ENCODE measurements at regions not wholly inside any gene's neighbourhood (a gene's known extent, or its start where the extent isn't known, plus 50 kb on each side); places are given as distances from the start of the nearest gene placed in this dataset.

DNA sequence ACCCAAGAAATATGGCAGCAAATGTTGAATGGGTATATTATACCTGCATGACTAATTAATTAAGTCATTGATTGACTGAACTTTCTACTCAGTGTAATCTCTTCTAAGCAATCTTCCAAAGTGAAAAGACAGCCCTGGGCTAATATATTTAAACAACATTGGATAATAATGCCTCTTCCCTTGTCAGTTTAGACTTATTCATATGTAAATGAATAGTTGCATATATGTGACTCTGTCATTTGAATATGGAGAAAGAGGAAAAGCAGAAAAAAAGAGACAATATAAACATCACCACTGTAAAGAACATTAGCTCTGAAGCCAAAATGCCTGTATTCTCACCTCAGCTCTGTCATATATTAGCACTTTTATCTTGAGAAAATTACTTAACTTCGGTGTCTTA is 168.0 kb downstream of the SLITRK1 start:
- peak overlapping the region; percentile 10 for H3K4me2 ChIP-seq
- no peak overlapping the region for H2AFZ ChIP-seq
- peaks cover 14% of the 10 kb centered on the region for H3K4me1 ChIP-seq (ENCODE audit: insufficient read depth)
- TF ChIP-seq, protein P1, sequence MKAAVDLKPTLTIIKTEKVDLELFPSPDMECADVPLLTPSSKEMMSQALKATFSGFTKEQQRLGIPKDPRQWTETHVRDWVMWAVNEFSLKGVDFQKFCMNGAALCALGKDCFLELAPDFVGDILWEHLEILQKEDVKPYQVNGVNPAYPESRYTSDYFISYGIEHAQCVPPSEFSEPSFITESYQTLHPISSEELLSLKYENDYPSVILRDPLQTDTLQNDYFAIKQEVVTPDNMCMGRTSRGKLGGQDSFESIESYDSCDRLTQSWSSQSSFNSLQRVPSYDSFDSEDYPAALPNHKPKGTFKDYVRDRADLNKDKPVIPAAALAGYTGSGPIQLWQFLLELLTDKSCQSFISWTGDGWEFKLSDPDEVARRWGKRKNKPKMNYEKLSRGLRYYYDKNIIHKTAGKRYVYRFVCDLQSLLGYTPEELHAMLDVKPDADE (IDR thresholded peaks at IDR 0.05), result no peak
- TF ChIP-seq JUNB (IDR thresholded peaks at IDR 0.05; ENCODE audit: unreplicated experiment), result no peak
- no peak for TF ChIP-seq ZNF331 (CRISPR knock-in tag; IDR thresholded peaks at IDR 0.05; ENCODE audit: low read depth)
- no peak for TF ChIP-seq POLR2AphosphoS5 (IDR thresholded peaks at IDR 0.05; ENCODE audit: low read depth)
- no peak for TF ChIP-seq CREB1 (CRISPR knock-in tag; IDR thresholded peaks at IDR 0.05; ENCODE audit: low read depth)
- H3K27me3 ChIP-seq (ENCODE audit: insufficient read depth), result no peaks in the 10 kb centered on the region
- H3K9me2 ChIP-seq (ENCODE audit: insufficient read depth), result peaks cover 9% of the 10 kb centered on the region; the same call in 1 of the 2 replicates
- H3F3A ChIP-seq (replicated peaks; ENCODE audit: low read depth), result no peaks in the 10 kb centered on the region
- Mint-ChIP-seq H3K9me3 (peaks cover 2% of the 10 kb centered on the region; the same call in 1 of the 3 replicates), H3K27me3 (ENCODE audit: insufficient read depth, low read depth, poor library complexity) (no peaks in the 10 kb centered on the region), H3K36me3 (ENCODE audit: low read depth) (no peaks in the 10 kb centered on the region; the same call in 2 of the 3 replicates), H3K4me3 (0 out of 3 replicates have a peak overlapping the region, but pooled peaks have one; percentile 6), H3K4me1 (peaks cover 16% of the 10 kb centered on the region), H3K27ac (peak overlapping the region; percentile 92)
- peak overlapping the region; percentile 11; the same call in 1 of the 2 replicates for H3K27ac ChIP-seq (ENCODE audit: low read depth)
- H3K79me2 ChIP-seq (replicated peaks; ENCODE audit: insufficient read depth), result no peaks in the 10 kb centered on the region
- ATAC-seq (no peak), DNase-seq (ENCODE audit: low spot score) (peak; percentile 22)
- H4K20me1 ChIP-seq (replicated peaks; ENCODE audit: insufficient read depth), result no peaks in the 10 kb centered on the region
- no peak overlapping the region for H3K4me3 ChIP-seq
- no peaks in the 10 kb centered on the region; the same call in 1 of the 2 replicates for H3K36me3 ChIP-seq (ENCODE audit: insufficient read depth)

DNA sequence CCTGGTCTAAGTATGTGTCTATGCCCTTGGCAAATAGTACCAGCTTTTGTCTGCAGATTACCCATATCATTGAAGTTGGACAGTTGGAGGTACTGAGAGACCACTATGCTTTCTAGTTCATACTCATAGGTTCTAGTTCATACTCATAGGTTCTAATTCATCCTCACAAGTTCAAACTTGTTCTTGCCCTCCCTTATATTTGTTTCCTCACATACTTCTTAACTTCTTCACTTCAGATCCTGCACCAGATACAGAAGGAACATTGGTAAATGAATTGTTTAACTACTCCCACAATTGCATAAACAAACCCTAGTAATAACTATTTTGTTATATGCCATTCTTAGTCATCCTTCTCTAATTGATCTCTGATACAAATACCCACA is 172.2 kb downstream of the SLITRK1 start:
- no peaks in the 10 kb centered on the region; the same call in 1 of the 2 replicates for H3K36me3 ChIP-seq (ENCODE audit: insufficient read depth)
- no peaks in the 10 kb centered on the region for H3K79me2 ChIP-seq (replicated peaks; ENCODE audit: insufficient read depth)
- peaks cover 3% of the 10 kb centered on the region; the same call in 1 of the 3 replicates for H3K36me3 Mint-ChIP-seq (ENCODE audit: low read depth)
- DNase-seq (ENCODE audit: low spot score) (no peak), ATAC-seq (no peak)
- H3F3A ChIP-seq (replicated peaks; ENCODE audit: low read depth), result no peaks in the 10 kb centered on the region
- peak overlapping the region; percentile 55; the same call in 1 of the 2 replicates for H3K27ac Mint-ChIP-seq
- H3K4me2 ChIP-seq, result no peak overlapping the region
- H3K27ac ChIP-seq (ENCODE audit: low read depth), result no peak overlapping the region
- H3K27me3 ChIP-seq (ENCODE audit: insufficient read depth), result no peaks in the 10 kb centered on the region
- no peak overlapping the region for H3K4me3 ChIP-seq
- H2AFZ ChIP-seq, result no peak overlapping the region
- no peaks in the 10 kb centered on the region for H4K20me1 ChIP-seq (replicated peaks; ENCODE audit: insufficient read depth)
- no peak overlapping the region for H3K4me3 Mint-ChIP-seq
- no peaks in the 10 kb centered on the region for H3K9me3 Mint-ChIP-seq
- H3K4me1 ChIP-seq (ENCODE audit: insufficient read depth), result peaks cover 14% of the 10 kb centered on the region
- peaks cover 9% of the 10 kb centered on the region; the same call in 1 of the 2 replicates for H3K9me2 ChIP-seq (ENCODE audit: insufficient read depth)
- H3K4me1 Mint-ChIP-seq, result peaks cover 10% of the 10 kb centered on the region
- H3K27me3 Mint-ChIP-seq (ENCODE audit: insufficient read depth, low read depth, poor library complexity), result no peaks in the 10 kb centered on the region
- TF ChIP-seq STAT1 (IDR thresholded peaks at IDR 0.05; ENCODE audit: unreplicated experiment) (no peak), POLR2AphosphoS5 (IDR thresholded peaks at IDR 0.05; ENCODE audit: low read depth) (no peak), EZH2phosphoT487 (IDR thresholded peaks at IDR 0.05; ENCODE audit: unreplicated experiment) (no peak), EZH2 (IDR thresholded peaks at IDR 0.05; ENCODE audit: low read depth, unreplicated experiment) (no peak), CREB1 (CRISPR knock-in tag; IDR thresholded peaks at IDR 0.05; ENCODE audit: low read depth) (no peak), ZNF331 (CRISPR knock-in tag; IDR thresholded peaks at IDR 0.05; ENCODE audit: low read depth) (no peak)
- TF ChIP-seq, protein P1 (IDR thresholded peaks at IDR 0.05), result no peak
- TF ChIP-seq, protein P2, sequence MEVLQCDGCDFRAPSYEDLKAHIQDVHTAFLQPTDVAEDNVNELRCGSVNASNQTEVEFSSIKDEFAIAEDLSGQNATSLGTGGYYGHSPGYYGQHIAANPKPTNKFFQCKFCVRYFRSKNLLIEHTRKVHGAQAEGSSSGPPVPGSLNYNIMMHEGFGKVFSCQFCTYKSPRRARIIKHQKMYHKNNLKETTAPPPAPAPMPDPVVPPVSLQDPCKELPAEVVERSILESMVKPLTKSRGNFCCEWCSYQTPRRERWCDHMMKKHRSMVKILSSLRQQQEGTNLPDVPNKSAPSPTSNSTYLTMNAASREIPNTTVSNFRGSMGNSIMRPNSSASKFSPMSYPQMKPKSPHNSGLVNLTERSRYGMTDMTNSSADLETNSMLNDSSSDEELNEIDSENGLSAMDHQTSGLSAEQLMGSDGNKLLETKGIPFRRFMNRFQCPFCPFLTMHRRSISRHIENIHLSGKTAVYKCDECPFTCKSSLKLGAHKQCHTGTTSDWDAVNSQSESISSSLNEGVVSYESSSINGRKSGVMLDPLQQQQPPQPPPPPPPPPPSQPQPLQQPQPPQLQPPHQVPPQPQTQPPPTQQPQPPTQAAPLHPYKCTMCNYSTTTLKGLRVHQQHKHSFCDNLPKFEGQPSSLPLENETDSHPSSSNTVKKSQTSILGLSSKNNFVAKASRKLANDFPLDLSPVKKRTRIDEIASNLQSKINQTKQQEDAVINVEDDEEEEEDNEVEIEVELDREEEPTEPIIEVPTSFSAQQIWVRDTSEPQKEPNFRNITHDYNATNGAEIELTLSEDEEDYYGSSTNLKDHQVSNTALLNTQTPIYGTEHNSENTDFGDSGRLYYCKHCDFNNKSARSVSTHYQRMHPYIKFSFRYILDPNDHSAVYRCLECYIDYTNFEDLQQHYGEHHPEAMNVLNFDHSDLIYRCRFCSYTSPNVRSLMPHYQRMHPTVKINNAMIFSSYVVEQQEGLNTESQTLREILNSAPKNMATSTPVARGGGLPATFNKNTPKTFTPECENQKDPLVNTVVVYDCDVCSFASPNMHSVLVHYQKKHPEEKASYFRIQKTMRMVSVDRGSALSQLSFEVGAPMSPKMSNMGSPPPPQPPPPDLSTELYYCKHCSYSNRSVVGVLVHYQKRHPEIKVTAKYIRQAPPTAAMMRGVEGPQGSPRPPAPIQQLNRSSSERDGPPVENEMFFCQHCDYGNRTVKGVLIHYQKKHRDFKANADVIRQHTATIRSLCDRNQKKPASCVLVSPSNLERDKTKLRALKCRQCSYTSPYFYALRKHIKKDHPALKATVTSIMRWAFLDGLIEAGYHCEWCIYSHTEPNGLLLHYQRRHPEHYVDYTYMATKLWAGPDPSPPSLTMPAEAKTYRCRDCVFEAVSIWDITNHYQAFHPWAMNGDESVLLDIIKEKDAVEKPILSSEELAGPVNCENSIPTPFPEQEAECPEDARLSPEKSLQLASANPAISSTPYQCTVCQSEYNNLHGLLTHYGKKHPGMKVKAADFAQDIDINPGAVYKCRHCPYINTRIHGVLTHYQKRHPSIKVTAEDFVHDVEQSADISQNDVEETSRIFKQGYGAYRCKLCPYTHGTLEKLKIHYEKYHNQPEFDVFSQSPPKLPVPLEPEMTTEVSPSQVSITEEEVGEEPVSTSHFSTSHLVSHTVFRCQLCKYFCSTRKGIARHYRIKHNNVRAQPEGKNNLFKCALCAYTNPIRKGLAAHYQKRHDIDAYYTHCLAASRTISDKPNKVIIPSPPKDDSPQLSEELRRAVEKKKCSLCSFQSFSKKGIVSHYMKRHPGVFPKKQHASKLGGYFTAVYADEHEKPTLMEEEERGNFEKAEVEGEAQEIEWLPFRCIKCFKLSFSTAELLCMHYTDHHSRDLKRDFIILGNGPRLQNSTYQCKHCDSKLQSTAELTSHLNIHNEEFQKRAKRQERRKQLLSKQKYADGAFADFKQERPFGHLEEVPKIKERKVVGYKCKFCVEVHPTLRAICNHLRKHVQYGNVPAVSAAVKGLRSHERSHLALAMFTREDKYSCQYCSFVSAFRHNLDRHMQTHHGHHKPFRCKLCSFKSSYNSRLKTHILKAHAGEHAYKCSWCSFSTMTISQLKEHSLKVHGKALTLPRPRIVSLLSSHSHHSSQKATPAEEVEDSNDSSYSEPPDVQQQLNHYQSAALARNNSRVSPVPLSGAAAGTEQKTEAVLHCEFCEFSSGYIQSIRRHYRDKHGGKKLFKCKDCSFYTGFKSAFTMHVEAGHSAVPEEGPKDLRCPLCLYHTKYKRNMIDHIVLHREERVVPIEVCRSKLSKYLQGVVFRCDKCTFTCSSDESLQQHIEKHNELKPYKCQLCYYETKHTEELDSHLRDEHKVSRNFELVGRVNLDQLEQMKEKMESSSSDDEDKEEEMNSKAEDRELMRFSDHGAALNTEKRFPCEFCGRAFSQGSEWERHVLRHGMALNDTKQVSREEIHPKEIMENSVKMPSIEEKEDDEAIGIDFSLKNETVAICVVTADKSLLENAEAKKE (CRISPR knock-in tag; IDR thresholded peaks at IDR 0.05), result no peak
